ENCODE measurements at regions not wholly inside any gene's neighbourhood (a gene's known extent, or its start where the extent isn't known, plus 50 kb on each side); places are given as distances from the start of the nearest gene placed in this dataset.

GRCh38 chr2:5845798-5846330 is 153.7 kb downstream of the SOX11 start:
- Histone ChIP-seq H4K5ac (ENCODE audit: insufficient read length, low read depth, low read length) (no peak overlapping the region), H3K27me3 (replicated peaks in 1 of 4; ENCODE audit: control insufficient read depth in 3 of 4, extremely low read depth in 1 of 4, insufficient read depth in 3 of 4, low read length in 3 of 4) (no peaks in the 10 kb centered on the region; a peak in 2 of 7 replicates), H3K4me1 (replicated peaks in 1 of 4; ENCODE audit: control insufficient read depth in 3 of 4, insufficient read depth in 4 of 4, low read length in 3 of 4) (no peaks in the 10 kb centered on the region), H3K18ac (ENCODE audit: extremely low read depth, low read length) (no peak overlapping the region), H4K91ac (replicated peaks; ENCODE audit: insufficient read length, low read length) (no peak overlapping the region), H4K20me1 (replicated peaks in 1 of 2; ENCODE audit: control insufficient read depth in 1 of 2, insufficient read depth in 2 of 2, low read length in 2 of 2) (no peaks in the 10 kb centered on the region), H3K27ac (ENCODE audit: low read depth, low read length) (no peak overlapping the region), H3K56ac (replicated peaks; ENCODE audit: insufficient read length, low read depth, low read length) (no peak overlapping the region), H3K9ac (replicated peaks in 1 of 4; ENCODE audit: extremely low read depth in 1 of 4, low read depth in 3 of 4, low read length in 3 of 4) (no peak overlapping the region), H2BK20ac (ENCODE audit: low read length) (no peak overlapping the region), H2BK120ac (replicated peaks; ENCODE audit: low read depth, low read length) (no peak overlapping the region), H3K9me3 (ENCODE audit: insufficient read depth in 2 of 2, low read depth in 1 of 2, low read length in 1 of 2) (no peaks in the 10 kb centered on the region), H3K14ac (ENCODE audit: insufficient read length) (no peak overlapping the region), H3K79me1 (ENCODE audit: low read depth, low read length) (no peaks in the 10 kb centered on the region), H3K4me3 (ENCODE audit: extremely low read depth in 1 of 4, insufficient read depth in 2 of 4, low read depth in 3 of 4, low read length in 4 of 4) (no peak overlapping the region), H2AK5ac (ENCODE audit: low read depth, low read length) (no peak overlapping the region), H2BK5ac (ENCODE audit: low read depth, low read length) (no peak overlapping the region), H3K79me2 (ENCODE audit: control insufficient read depth in 1 of 2, insufficient read depth in 2 of 2, low read length in 2 of 2) (no peaks in the 10 kb centered on the region), H3K23ac (ENCODE audit: insufficient read length) (no peak overlapping the region), H3K4me2 (ENCODE audit: insufficient read depth in 1 of 2, low read depth in 2 of 2, low read length in 2 of 2) (no peak overlapping the region), H2AFZ (ENCODE audit: low read length) (no peak overlapping the region), H2BK15ac (ENCODE audit: low read length) (no peak overlapping the region), H3K36me3 (ENCODE audit: control insufficient read depth in 2 of 4, insufficient read depth in 4 of 4, low read length in 3 of 4) (no peaks in the 10 kb centered on the region), H3K23me2 (ENCODE audit: low read depth, low read length) (no peaks in the 10 kb centered on the region), H4K8ac (ENCODE audit: extremely low read depth, insufficient read depth, low read length) (no peak overlapping the region), H3K4ac (replicated peaks; ENCODE audit: insufficient read length, low read depth, low read length) (no peak overlapping the region), H2BK12ac (ENCODE audit: low read depth, low read length) (no peak overlapping the region)
- FAIRE-seq (no peak), DNase-seq (ENCODE audit: low read depth in 1 of 2, low spot score in 2 of 2) (no peak)
- ChIA-PET CTCF (ENCODE audit: partially characterized antibody) (interaction anchor here (0.6 to 1.7 kb wide), 5 partner anchors 24 to 543 kb away, joined by 3 to 4 read pairs (median 4); no protein-coding TSS in a partner anchor), POLR2A (ENCODE audit: partially characterized antibody) (interaction anchor here (1.0 kb wide), 1 partner anchor 152 kb away, joined by 3 read pairs; no protein-coding TSS in a partner anchor)
- 91% methylated on average over 6 of the region's 6 CpGs; no CpG with 5 or more reads in 1 of the 2 experiments for WGBS, 2 experiments (ENCODE audit: extremely low coverage in 1 of 2, insufficient coverage in 1 of 2, insufficient read length in 1 of 2, insufficient replicate concordance in 2 of 2, low coverage in 1 of 2, low lambda C conversion rate in 2 of 2, missing lambda C conversion rate in 1 of 2)
- TF ChIP-seq SP1 (IDR thresholded peaks at IDR 0.05; ENCODE audit: low read depth, low read length), result no peak
- TF ChIP-seq SIX5 (IDR thresholded peaks at IDR 0.05; ENCODE audit: low read depth, low read length), result no peak
- TF ChIP-seq SIRT6 (IDR thresholded peaks at IDR 0.05; ENCODE audit: low read length), result no peak
- no peak for TF ChIP-seq SP2 (IDR thresholded peaks at IDR 0.05; ENCODE audit: low read length)
- TF ChIP-seq JUND (IDR thresholded peaks at IDR 0.05; ENCODE audit: low read length), result no peak
- TF ChIP-seq MAFK (IDR thresholded peaks at IDR 0.05; ENCODE audit: low read depth, low read length), result no peak
- peak in 2 of 3 experiments; percentile 8 to 29; a peak in 1 of 4 replicates for TF ChIP-seq CTCF (IDR thresholded peaks at IDR 0.05; ENCODE audit: control extremely low read depth in 1 of 3, insufficient read depth in 1 of 3, low read depth in 1 of 3, low read length in 3 of 3)
- TF ChIP-seq RAD21 (IDR thresholded peaks at IDR 0.05 in 1 of 2, conservative IDR thresholded peaks at IDR 0.05 in 1 of 2; ENCODE audit: low read depth in 2 of 2, low read length in 2 of 2), result peak; percentile 30 to 41; a peak in 3 of 4 replicates
- no peak for TF ChIP-seq NANOG (IDR thresholded peaks at IDR 0.05; ENCODE audit: insufficient read depth, low read depth, low read length, poor library complexity, severe bottlenecking)
- no peak for TF ChIP-seq EP300 (IDR thresholded peaks at IDR 0.05; ENCODE audit: borderline replicate concordance in 1 of 2, low read depth in 2 of 2, low read length in 2 of 2)

Data from H1 (cell line).